Raji (cell line): ENCODE measurements at regions not wholly inside any gene's neighbourhood (a gene's known extent, or its start where the extent isn't known, plus 50 kb on each side); places are given as distances from the start of the nearest gene placed in this dataset.

ENCODE experiments used
- POLR2A ChIP-seq: IDR thresholded peaks from 2 replicates; pipeline ENCODE4 v1.6.1; 2011; ENCODE audit warnings: low read depth, low read length, control low read depth; ENCODE audit not compliant: insufficient read depth

- TF ChIP-seq POLR2A = no peak
These were observed 67.1 kb upstream of the SPIN4 start for GRCh38 chrX:63418211-63418610.

GRCh38 chrX:63417649-63418048 is 66.5 kb upstream of the SPIN4 start:
- no peak for TF ChIP-seq POLR2A

GRCh38 chrX:63408050-63408449 is 56.9 kb upstream of the SPIN4 start:
- no peak for TF ChIP-seq POLR2A

- TF ChIP-seq POLR2A = no peak
These were observed 53.2 kb upstream of the SPIN4 start for GRCh38 chrX:63404332-63404731.

- no peak for TF ChIP-seq POLR2A
These were observed 51.0 kb upstream of the SPIN4 start for GRCh38 chrX:63402106-63402505.
